GM23248 (cell line): ENCODE measurements at regions not wholly inside any gene's neighbourhood (a gene's known extent, or its start where the extent isn't known, plus 50 kb on each side); places are given as distances from the start of the nearest gene placed in this dataset.

Experiments
- EZH2 ChIP-seq: fragments of 200-600 bp; sonication (generic); IDR thresholded peaks from 2 replicates; pipeline ENCODE4 v1.6.1; 2018; ENCODE audit warnings: antibody characterized with exemption, mild to moderate bottlenecking; ENCODE audit not compliant: insufficient read depth, poor library complexity, severe bottlenecking
- EZH2phosphoT487 ChIP-seq: fragments of 200-600 bp; sonication (generic); IDR thresholded peaks from 2 replicates; pipeline ENCODE4 v1.6.1; 2018; ENCODE audit warnings: antibody characterized with exemption, moderate library complexity, mild to moderate bottlenecking, low read depth; ENCODE audit not compliant: insufficient read depth

DNA sequence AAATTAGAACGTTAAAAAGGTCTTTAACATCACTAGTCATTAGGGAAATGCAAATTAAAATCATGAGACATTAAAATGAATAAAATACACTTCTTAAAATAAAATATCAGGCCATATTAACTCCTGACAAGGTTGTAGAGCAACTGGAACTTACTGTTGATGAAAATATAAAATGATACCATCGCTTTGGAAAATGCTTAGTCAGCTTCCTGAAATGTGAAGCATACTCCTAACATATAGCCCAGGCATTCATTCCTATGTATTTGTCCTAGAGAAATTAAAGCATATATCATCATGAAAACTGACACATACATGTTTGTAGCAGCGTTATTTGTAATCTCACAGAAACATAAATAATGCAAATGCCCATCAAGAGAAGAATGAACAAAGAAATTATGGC is 211.5 kb upstream of the CHRM3 start:
- TF ChIP-seq EZH2phosphoT487 (no peak), EZH2 (no peak)
